ENCODE measurements at regions not wholly inside any gene's neighbourhood (a gene's known extent, or its start where the extent isn't known, plus 50 kb on each side); places are given as distances from the start of the nearest gene placed in this dataset.

DNA sequence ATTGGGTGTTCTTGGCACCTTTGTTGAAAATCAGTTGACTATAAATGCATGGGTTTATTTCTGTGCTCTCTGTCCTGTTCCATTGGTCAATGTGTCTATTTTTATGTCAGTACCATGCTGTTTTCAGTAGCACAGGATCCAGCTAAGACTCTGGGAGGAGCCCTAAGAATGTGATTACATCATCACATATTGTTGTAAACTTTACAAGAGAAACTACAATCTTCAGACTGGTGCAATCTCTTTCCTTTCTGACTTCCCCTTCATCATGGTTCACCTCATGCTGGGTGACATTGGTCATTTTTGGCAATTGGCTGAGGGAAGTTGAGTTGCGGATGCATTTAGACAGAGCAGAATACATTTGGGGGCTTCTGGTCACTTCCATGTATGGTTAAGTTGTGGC is 88.4 kb downstream of the C21orf91 start:
- Histone ChIP-seq H3K9me3 (ENCODE audit: low read length) (no peaks in the 10 kb centered on the region), H2AFZ (ENCODE audit: low read length) (no peak overlapping the region), H3K36me3 (replicated peaks in 1 of 2; ENCODE audit: control insufficient read depth in 1 of 2, insufficient read depth in 2 of 2, low read length in 2 of 2) (no peaks in the 10 kb centered on the region), H3K4me1 (ENCODE audit: insufficient read depth, low read length) (no peaks in the 10 kb centered on the region), H4K20me1 (ENCODE audit: insufficient read depth, low read length) (no peaks in the 10 kb centered on the region), H3K79me2 (ENCODE audit: insufficient read depth, low read length) (no peaks in the 10 kb centered on the region), H3K4me3 (replicated peaks in 1 of 3; ENCODE audit: insufficient read depth in 1 of 3, low read depth in 2 of 3, low read length in 3 of 3) (no peak overlapping the region), H3K27me3 (ENCODE audit: control insufficient read depth in 1 of 2, insufficient read depth in 2 of 2, low read length in 2 of 2) (peaks cover 0 to 8% of the 10 kb centered on the region in 2 experiments; a peak in 2 of 5 replicates), H3K9ac (ENCODE audit: insufficient read depth, low read depth, low read length) (no peak overlapping the region), H3K4me2 (ENCODE audit: low read depth, low read length) (no peak overlapping the region), H3K27ac (ENCODE audit: extremely low read length, insufficient read depth, low read length) (no peak overlapping the region)
- TF ChIP-seq, protein P1, sequence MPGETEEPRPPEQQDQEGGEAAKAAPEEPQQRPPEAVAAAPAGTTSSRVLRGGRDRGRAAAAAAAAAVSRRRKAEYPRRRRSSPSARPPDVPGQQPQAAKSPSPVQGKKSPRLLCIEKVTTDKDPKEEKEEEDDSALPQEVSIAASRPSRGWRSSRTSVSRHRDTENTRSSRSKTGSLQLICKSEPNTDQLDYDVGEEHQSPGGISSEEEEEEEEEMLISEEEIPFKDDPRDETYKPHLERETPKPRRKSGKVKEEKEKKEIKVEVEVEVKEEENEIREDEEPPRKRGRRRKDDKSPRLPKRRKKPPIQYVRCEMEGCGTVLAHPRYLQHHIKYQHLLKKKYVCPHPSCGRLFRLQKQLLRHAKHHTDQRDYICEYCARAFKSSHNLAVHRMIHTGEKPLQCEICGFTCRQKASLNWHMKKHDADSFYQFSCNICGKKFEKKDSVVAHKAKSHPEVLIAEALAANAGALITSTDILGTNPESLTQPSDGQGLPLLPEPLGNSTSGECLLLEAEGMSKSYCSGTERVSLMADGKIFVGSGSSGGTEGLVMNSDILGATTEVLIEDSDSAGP (CRISPR knock-in tag; IDR thresholded peaks at IDR 0.05; ENCODE audit: borderline replicate concordance): no peak
- TF ChIP-seq, protein P2, sequence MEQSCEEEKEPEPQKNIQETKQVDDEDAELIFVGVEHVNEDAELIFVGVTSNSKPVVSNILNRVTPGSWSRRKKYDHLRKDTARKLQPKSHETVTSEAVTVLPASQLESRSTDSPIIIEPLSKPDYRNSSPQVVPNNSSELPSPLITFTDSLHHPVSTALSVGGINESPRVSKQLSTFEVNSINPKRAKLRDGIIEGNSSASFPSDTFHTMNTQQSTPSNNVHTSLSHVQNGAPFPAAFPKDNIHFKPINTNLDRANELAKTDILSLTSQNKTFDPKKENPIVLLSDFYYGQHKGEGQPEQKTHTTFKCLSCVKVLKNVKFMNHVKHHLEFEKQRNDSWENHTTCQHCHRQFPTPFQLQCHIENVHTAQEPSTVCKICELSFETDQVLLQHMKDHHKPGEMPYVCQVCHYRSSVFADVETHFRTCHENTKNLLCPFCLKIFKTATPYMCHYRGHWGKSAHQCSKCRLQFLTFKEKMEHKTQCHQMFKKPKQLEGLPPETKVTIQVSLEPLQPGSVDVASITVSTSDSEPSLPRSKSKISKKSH (CRISPR knock-in tag; IDR thresholded peaks at IDR 0.05; ENCODE audit: borderline replicate concordance): no peak
- TF ChIP-seq CCAR2 (optimal IDR thresholded peaks at IDR 0.05; ENCODE audit: low read depth, low read length) (no peak), ATF7 (IDR thresholded peaks at IDR 0.05) (peak; percentile 75), ATF7 (CRISPR knock-in tag; IDR thresholded peaks at IDR 0.05) (no peak)
- in situ Hi-C loops (cut with HindIII; ENCODE audit: extremely low pct_ligation_motif_present, low pct_unique_long_range_greater_than_20kb) (no loop called here), intact Hi-C loops (cut with micrococcal nuclease; ENCODE audit: unreplicated experiment) (no loop called here)
- ChIA-PET CTCF (ENCODE audit: low intra/inter-chr PET ratio, low total read pairs) (no interaction called here), POLR2A (no interaction called here)
- no TSS peak for BruUV-seq (replicated peaks)
- FAIRE-seq (no peak), DNase-seq (ENCODE audit: low spot score) (no peak), ATAC-seq (no peak)
- WGBS (ENCODE audit: low lambda C conversion rate): 88% methylated on average over 1 of the region's 1 CpG

DNA sequence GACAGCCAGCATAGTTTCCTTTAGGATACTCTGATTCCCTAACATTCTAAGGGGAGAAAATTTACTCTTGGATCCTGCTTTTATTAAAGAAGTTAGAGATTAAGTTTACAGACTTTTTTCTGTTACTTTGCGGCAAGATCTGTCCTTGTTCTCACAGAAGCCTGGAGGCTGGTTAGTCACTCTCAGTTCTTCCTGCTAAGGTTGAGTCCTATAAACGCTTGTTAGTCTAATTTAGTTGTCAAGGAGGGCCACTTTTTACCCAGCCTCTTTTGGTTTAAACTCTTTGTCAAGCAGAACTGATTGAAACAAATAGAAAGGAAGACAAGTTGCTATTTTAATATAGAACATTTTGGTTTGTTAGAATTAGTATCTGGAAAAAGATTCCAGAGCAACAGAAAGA is 89.7 kb downstream of the C21orf91 start:
- no peak for ATAC-seq
- H3K79me2 ChIP-seq (ENCODE audit: insufficient read depth, low read length): no peaks in the 10 kb centered on the region
- no TSS peak for BruUV-seq (replicated peaks)
- CTCF ChIA-PET (ENCODE audit: low intra/inter-chr PET ratio, low total read pairs): no interaction called here
- H3K36me3 ChIP-seq (replicated peaks in 1 of 2; ENCODE audit: control insufficient read depth in 1 of 2, insufficient read depth in 2 of 2, low read length in 2 of 2): no peaks in the 10 kb centered on the region
- H3K4me2 ChIP-seq (ENCODE audit: low read depth, low read length): no peak overlapping the region
- H3K4me3 ChIP-seq (replicated peaks in 1 of 3; ENCODE audit: insufficient read depth in 1 of 3, low read depth in 2 of 3, low read length in 3 of 3): no peak overlapping the region
- H4K20me1 ChIP-seq (ENCODE audit: insufficient read depth, low read length): no peaks in the 10 kb centered on the region
- no peak overlapping the region for H2AFZ ChIP-seq (ENCODE audit: low read length)
- TF ChIP-seq ZFP1 (CRISPR knock-in tag; IDR thresholded peaks at IDR 0.05) (no peak), SKI (IDR thresholded peaks at IDR 0.05; ENCODE audit: partially characterized antibody) (no peak), PAWR (CRISPR knock-in tag; IDR thresholded peaks at IDR 0.05; ENCODE audit: borderline replicate concordance) (no peak), RBAK (CRISPR knock-in tag; IDR thresholded peaks at IDR 0.05) (no peak), STAG1 (CRISPR knock-in tag; IDR thresholded peaks at IDR 0.05) (no peak)
- TF ChIP-seq, protein P3, sequence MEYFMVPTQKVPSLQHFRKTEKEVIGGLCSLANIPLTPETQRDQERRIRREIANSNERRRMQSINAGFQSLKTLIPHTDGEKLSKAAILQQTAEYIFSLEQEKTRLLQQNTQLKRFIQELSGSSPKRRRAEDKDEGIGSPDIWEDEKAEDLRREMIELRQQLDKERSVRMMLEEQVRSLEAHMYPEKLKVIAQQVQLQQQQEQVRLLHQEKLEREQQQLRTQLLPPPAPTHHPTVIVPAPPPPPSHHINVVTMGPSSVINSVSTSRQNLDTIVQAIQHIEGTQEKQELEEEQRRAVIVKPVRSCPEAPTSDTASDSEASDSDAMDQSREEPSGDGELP (IDR thresholded peaks at IDR 0.05; ENCODE audit: borderline replicate concordance, low read depth): no peak
- TF ChIP-seq, protein P4, sequence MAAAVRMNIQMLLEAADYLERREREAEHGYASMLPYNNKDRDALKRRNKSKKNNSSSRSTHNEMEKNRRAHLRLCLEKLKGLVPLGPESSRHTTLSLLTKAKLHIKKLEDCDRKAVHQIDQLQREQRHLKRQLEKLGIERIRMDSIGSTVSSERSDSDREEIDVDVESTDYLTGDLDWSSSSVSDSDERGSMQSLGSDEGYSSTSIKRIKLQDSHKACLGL (CRISPR knock-in tag; IDR thresholded peaks at IDR 0.05): no peak
- TF ChIP-seq, protein P5, sequence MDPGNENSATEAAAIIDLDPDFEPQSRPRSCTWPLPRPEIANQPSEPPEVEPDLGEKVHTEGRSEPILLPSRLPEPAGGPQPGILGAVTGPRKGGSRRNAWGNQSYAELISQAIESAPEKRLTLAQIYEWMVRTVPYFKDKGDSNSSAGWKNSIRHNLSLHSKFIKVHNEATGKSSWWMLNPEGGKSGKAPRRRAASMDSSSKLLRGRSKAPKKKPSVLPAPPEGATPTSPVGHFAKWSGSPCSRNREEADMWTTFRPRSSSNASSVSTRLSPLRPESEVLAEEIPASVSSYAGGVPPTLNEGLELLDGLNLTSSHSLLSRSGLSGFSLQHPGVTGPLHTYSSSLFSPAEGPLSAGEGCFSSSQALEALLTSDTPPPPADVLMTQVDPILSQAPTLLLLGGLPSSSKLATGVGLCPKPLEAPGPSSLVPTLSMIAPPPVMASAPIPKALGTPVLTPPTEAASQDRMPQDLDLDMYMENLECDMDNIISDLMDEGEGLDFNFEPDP (CRISPR knock-in tag; conservative IDR thresholded peaks at IDR 0.05): no peak
- no peak overlapping the region for H3K9ac ChIP-seq (ENCODE audit: insufficient read depth, low read depth, low read length)
- WGBS (ENCODE audit: low lambda C conversion rate): 18% methylated on average over 2 of the region's 2 CpGs
- peaks cover 0 to 8% of the 10 kb centered on the region in 2 experiments; a peak in 2 of 5 replicates for H3K27me3 ChIP-seq (ENCODE audit: control insufficient read depth in 1 of 2, insufficient read depth in 2 of 2, low read length in 2 of 2)
- H3K27ac ChIP-seq (ENCODE audit: extremely low read length, insufficient read depth, low read length): no peak overlapping the region
- in situ Hi-C loops (cut with HindIII; ENCODE audit: extremely low pct_ligation_motif_present, low pct_unique_long_range_greater_than_20kb) (no loop called here), intact Hi-C loops (cut with micrococcal nuclease; ENCODE audit: unreplicated experiment) (no loop called here)
- DNase-seq (ENCODE audit: low spot score): no peak
- H3K9me3 ChIP-seq (ENCODE audit: low read length): no peaks in the 10 kb centered on the region
- POLR2A ChIA-PET: no interaction called here
- no peak for FAIRE-seq
- H3K4me1 ChIP-seq (ENCODE audit: insufficient read depth, low read length): no peaks in the 10 kb centered on the region
